T-helper 2 cell treated with Interferon-gamma antibody and Interleukin-4, amounts not matched to agents 100 ng/mL and 5 ng/mL, for 36 hours (primary cell): ENCODE measurements at regions not wholly inside any gene's neighbourhood (a gene's known extent, or its start where the extent isn't known, plus 50 kb on each side); places are given as distances from the start of the nearest gene placed in this dataset.

Experiments
- intact Hi-C: fragments of 100-400 bp; cut with micrococcal nuclease; formaldehyde crosslinking; loops from one replicate; pipeline ENCODE4 v1.15.1; 2023

- intact Hi-C loops = no loop called here
These were observed 555.8 kb downstream of the BRD1 start for GRCh38 chr22:49271831-49272230.

DNA sequence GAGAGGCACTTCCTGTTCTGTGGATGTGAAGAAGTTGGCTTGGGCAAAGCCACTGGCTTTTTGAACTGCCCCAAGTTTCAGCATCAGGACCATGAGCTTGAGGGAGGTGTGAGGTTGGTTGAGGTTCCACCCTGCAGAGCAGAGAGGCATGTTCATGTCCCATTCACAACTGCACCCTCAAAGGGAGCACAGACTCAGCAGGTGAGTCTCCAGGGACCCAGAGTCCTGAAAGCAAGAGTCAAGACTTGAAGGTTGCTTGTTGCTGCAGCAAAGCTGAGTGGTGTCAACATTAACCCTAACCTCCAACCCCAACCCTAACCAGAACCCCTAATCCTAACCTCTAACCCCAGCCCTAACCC lies 556.3 kb downstream of the BRD1 start:
- intact Hi-C loops = no loop called here

DNA sequence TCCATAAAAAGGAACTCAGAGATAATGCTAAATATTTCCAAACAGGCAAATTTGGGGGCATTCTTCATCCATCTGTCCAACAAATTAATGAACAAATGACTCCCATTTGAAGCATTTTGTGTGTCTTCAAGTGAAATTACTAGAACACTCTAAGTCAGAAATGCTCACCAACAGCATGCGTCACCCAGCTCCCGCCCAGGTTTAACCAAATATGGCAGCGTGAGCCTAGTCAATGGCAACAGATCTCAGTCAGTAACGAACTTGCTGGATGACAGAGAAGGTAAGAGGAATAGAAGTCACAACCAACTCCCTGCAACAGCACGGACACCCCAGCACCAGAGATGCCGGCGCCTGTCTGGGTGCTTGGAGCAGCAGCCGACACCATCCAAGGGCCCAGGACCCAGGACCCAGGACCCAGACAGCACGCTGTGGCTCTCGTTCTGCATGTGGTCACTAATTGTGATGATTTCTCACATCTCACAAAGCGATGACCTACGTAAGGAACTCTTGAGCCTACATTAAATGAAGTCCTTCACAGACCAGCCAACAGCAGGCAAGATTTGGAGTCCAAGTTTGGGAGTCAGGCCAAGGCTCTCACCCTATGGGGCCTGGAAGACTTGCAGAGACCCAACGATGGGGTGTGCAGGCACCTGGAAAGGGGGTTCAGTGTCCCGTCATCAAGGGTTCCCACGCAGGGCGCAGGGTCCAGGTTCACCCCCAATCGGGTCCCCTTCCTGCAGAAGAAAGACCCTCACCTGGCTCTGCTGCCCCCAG lies 556.9 kb downstream of the BRD1 start:
- intact Hi-C loops = no loop called here

GRCh38 chr22:49269928-49270327 lies 557.7 kb downstream of the BRD1 start:
- intact Hi-C loops = no loop called here

DNA sequence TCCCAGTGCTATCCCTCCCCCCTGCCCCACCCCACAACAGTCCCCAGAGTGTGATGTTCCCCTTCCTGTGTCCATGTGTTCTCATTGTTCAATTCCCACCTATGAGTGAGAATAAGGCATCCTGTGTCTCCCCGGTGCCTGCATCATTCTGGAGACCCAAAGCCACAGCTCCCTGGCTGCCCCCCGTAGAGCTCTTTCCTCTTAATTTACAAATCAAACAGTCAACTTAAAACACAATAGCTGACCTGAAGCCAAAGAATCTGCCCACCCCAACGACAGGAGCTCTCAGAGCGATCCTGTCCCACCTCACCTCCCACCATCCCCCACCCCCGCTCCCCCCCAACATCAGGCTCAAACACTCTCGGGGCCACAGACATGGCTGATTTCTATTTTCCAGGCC lies 558.3 kb downstream of the BRD1 start:
- intact Hi-C loops = no loop called here

- intact Hi-C loops = no loop called here
These were observed 558.7 kb downstream of the BRD1 start for GRCh38 chr22:49268924-49269323.

DNA sequence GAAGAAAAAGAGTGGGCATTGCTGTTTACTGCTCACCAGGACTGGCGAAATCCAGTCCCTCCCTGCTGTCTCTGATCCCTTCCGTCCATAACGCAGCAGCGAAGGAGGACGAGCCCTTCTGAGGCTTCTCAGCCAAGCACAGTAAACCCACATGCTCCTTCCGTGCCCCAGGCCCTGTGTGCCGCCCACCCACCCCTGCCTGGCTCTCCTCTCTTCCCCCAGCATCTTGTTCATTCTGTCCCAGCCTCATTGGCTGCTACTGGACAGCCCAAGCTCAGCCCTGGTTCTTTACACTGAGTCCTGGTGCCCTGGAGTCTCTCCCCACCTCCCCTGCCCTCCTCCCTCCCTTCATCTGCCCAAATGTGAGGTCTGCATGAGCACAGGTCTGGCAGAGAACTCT lies 559.7 kb downstream of the BRD1 start:
- intact Hi-C loops = no loop called here

DNA sequence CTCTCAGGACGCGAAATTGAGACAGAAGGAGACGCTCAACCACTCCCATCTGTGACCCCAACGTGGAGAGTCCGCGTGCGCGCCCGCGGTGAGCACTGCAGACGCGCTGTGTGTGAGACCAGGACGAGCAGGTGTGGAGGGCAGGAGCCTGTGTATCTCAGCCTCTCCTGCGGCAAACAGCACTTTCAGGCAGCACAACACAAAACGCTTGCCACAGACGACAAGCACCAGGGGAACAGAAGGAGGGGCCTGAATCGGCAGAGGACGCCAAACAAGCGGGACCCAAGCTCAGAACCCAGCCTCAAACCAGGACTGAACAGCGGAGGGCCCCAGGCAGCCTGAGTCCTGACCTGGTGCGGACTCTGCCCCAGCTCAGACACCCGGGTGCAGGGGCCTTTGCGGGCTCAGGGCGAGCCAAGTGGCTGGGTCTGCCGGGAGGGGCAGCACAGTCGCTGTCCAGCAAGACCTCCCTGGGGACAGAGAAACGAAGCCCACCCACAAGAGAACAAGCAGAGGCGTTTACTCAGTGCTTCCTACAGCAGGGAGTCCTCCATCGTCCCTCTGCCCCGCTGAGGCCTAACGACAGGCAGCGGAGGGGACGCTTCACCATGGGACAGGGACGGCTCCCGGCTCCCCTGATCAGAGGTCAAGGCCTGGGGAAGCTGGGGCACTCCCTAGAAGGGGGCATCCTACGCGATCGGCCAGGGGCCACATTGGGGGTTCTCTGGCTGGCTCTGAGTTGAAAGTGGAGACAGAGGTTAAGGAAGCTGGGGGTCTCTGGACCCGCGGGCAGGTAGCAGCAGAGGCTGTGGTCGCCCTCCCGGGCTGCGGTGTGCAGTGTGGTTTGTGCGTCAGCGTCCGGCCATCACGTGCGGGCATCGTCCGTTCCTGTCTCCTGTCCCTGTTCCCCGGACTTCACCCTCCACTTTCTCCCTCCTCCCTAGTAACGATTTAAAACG lies 560.8 kb downstream of the BRD1 start:
- intact Hi-C loops = no loop called here

DNA sequence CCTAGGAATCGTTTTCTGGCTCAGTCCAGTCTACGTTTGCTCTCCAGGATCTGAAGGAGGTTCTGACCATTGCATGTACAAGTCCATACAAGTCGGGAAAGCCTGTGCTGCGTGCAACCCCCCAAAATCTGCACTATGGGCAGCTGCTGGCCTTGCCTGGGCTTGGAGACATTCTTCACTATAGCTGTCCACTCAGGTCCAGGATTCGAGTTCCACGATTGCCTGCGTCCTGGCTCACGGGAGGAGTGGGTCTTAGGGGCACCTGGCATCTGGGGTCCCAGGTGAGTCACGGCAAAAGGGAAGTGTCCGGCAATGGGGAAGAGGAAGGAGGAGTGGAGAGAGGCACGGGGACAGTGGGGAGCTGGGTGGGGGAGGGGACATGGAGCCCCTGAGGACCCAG lies 563.0 kb downstream of the BRD1 start:
- intact Hi-C loops = no loop called here

DNA sequence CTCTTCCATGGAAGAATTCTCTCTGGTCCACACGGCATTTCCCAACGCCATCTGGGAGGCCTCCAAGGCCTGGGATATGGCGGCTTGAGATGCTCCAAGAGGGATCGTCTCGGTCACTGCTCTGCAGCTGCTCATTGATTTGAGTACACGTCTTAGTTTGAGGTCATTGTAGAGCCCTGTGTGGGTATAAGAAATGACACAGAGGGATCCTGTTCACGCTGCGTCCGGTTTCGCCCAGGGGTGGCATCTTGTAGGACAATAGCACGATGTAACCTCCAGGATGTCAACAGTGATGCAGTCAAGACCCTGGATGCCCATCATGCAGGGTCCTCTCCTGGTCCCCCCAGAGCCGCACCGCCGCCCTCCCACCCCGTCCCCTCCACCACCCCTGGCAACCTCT lies 564.6 kb downstream of the BRD1 start:
- intact Hi-C loops = no loop called here

DNA sequence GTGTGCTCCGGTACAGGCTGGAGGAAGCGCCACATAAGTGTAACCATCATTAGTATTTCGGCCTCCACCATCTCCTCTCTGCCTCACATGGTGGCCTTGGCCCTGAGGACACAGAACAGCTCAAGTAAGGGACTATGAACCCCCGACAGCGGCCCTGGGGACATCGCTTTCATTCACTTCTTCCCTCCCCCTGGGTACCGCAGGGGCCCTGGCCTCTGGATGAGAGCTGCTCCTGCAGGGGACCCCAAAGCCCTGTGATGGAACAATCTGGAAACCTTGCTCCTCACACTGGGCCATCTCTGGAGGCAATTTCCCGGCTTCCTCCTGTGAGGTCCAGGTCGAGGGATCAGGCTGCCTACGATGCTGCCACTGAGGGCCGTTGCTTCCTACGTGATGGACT lies 565.5 kb downstream of the BRD1 start:
- intact Hi-C loops = no loop called here

DNA sequence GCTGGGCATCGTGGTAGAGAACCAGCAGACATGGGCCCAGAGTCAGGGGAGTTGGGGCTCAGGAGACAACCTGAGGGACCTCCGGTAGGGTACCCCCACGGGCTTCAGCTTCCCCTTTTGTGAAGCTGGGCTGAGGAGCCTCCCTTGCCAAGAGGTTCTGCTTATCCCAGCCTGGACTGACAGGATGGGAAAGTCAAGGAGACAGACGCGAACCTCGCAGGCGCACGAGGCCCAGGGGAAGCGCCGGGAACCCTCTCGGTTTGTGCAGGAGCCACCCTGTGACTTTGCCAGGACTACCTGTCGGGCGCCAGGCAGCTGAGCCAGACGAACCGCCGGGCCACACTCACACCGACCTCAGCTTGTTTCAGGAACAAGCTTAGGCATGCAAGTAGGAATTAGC lies 566.1 kb downstream of the BRD1 start:
- intact Hi-C loops = no loop called here

- intact Hi-C loops = no loop called here
These were observed 566.7 kb downstream of the BRD1 start for GRCh38 chr22:49260681-49261580.

GRCh38 chr22:49259839-49260615 lies 567.6 kb downstream of the BRD1 start:
- intact Hi-C loops = no loop called here

DNA sequence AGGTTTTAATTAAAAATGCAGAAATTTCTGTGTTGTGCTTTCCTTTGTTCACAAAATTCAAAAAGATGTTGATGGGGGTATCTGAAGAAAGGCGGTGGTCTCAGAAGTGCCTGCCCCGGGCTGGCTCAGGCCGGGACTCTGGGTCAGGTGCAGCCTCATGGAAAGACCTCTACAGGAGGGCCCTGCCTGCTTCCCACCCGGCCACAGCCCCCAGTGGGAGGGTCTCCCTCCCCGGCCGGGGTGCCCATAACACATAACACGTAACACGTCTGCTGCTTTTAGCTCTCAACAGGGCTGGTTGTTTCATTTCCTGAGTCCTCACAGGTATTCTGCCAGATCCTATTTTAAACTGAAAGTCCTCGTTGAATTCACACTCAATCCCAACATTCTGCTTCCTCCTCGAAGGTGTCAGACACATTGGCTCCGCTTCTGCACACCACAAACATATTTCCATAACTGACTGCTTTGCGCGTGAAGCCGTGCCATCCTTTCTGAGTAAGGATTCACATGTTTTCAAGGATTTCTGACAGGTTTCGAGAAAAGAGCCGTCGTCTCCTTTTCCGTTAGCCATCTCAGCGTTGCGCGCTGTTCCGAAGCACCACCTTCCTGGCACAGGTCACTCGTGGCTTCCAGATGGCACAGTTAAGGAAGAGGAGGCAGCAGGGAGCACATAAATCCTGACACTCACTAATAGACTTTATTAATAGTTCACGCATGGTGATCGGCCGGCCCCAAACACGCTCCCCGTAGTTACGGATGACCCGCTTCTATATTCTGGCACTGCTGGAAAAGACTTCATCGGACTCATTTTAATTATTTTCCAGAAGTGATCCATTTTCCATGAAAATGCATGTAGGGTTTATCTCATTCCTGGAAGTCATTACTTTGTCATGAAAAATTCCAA lies 569.3 kb downstream of the BRD1 start:
- intact Hi-C loops = no loop called here

- intact Hi-C loops = no loop called here
These were observed 570.1 kb downstream of the BRD1 start for GRCh38 chr22:49257551-49257961.

DNA sequence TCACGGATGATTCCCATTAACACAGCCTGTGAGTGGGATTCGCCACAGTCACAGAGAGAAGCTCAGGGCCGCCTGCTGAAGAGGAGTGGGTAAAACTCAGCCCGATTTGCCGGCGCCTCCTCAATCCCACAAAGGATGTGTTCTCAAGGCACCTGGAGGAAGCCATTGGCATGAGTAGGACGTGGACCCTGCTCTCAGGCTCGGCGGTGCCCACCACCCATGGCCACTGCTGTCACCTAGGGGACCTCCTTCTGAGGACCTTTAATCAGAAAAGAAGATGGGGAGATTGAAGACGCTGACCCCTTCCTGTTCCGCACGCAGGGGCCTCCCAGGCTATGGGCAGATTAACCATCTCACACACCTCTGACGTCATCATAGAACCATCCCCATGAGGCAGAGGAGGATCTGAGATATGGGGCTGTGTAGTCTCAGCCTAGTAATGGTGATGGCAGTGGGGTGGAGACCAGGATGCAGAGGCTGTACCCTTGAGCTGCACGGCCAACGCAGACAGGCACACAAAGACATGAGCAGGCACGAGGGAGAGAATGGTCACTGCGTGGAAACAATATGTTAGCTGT lies 571.8 kb downstream of the BRD1 start:
- intact Hi-C loops = no loop called here

- intact Hi-C loops = no loop called here
These were observed 572.5 kb downstream of the BRD1 start for GRCh38 chr22:49255154-49255553.

- intact Hi-C loops = no loop called here
These were observed 574.0 kb downstream of the BRD1 start for GRCh38 chr22:49253656-49254055.
